K562 (cell line): ENCODE measurements at regions not wholly inside any gene's neighbourhood (a gene's known extent, or its start where the extent isn't known, plus 50 kb on each side); places are given as distances from the start of the nearest gene placed in this dataset.

Source experiments
- ATAC-seq: fragments of 200-7000 bp; cut with Tn5 transposase; 3 replicates; pipeline ENCODE4 v1.9.1; 2020; ENCODE audit warnings: moderate library complexity
- BruUV-seq: library from RNA; stranded (reverse); fragments of 400-500 nt; replicated peaks from 2 replicates; lab custom pipeline; 2021; lab: Mats Ljungman, UMichigan
- CTCF ChIA-PET: fragments of 300-600 bp; formaldehyde crosslinking; extraction: SDS; loops from one replicate; lab custom pipeline; 2021; ENCODE audit warnings: low intra/inter-chr PET ratio; lab: Yijun Ruan, JAX
- POLR2A ChIA-PET: fragments of 300-600, 350-650 bp; sonication (Branson Sonifier 250); formaldehyde crosslinking; extraction: SDS; loops from one replicate; lab custom pipeline; 2021; ENCODE audit warnings: antibody characterized with exemption, inconsistent platforms; lab: Yijun Ruan, JAX
- DNase-seq, 4 experiments: peaks; one replicate each; pipeline versions ENCODE4 v3.0.0 to v3.0.0-alpha.2; 2011 to 2018; ENCODE audit warnings: low spot score in 3 of 4, mixed read lengths in 3 of 4; ENCODE audit errors: extremely low read depth in 1 of 4
- FAIRE-seq: peaks from 2 replicates; lab custom pipeline; 2011; peaks lifted over from hg19 to GRCh38; lab: Jason Lieb, UNC
- H2AFZ ChIP-seq: 2 replicates; pipeline ENCODE4 v1.6.0; 2011; ENCODE audit warnings: low read depth, low read length, control low read depth, inconsistent platforms
- H3K27ac ChIP-seq: fragments of 200-600 bp; 3 replicates; pipeline ENCODE4 v1.8.0; 2011; ENCODE audit warnings: low read depth, mild to moderate bottlenecking, control low read depth, inconsistent platforms, low read length, moderate library complexity, mixed read lengths; ENCODE audit errors: extremely low read depth
- H3K27me3 ChIP-seq, 2 experiments: fragments of 300-600 bp in 1 of 2; 2 replicates in 1 of 2; 3 replicates in 1 of 2; pipeline versions ENCODE4 v1.6.0 to v1.8.0; 2011; ENCODE audit warnings: inconsistent platforms in 2 of 2, low read length in 2 of 2, mild to moderate bottlenecking in 1 of 2, mixed read lengths in 1 of 2, moderate library complexity in 1 of 2; ENCODE audit not compliant: control insufficient read depth in 2 of 2, insufficient read depth in 2 of 2
- H3K36me3 ChIP-seq: fragments of 300-600 bp; 3 replicates; pipeline ENCODE4 v1.8.0; 2011; ENCODE audit warnings: mild to moderate bottlenecking, low read length, inconsistent platforms; ENCODE audit not compliant: control insufficient read depth, insufficient read depth
- H3K4me1 ChIP-seq, 2 experiments: fragments of 200-600 bp in 1 of 2; replicated peaks in 1 of 2; 2 replicates in 1 of 2; 3 replicates in 1 of 2; pipeline versions ENCODE4 v1.5.1 to v1.8.0; 2011; ENCODE audit warnings: inconsistent platforms in 2 of 2, low read length in 2 of 2, mild to moderate bottlenecking in 1 of 2, mixed read lengths in 1 of 2, moderate library complexity in 1 of 2; ENCODE audit not compliant: control insufficient read depth in 2 of 2, insufficient read depth in 2 of 2
- H3K4me2 ChIP-seq: 2 replicates; pipeline ENCODE4 v1.6.1; 2011; ENCODE audit warnings: low read length, control low read depth, inconsistent platforms, mixed read lengths; ENCODE audit not compliant: insufficient read depth
- H3K4me3 ChIP-seq: fragments of 200-600 bp; sonication (generic), shearing (Covaris generic); 2 replicates; pipeline ENCODE4 v1.5.1; 2016; ENCODE audit warnings: control low read depth, inconsistent platforms
- H3K79me2 ChIP-seq: fragments of 200-600 bp; 3 replicates; pipeline ENCODE4 v1.8.0; 2011; ENCODE audit warnings: low read length, inconsistent platforms; ENCODE audit not compliant: control insufficient read depth, insufficient read depth
- H3K9ac ChIP-seq, 2 experiments: 2 replicates each; pipeline versions ENCODE4 v1.6.0 to v1.6.1; 2011; ENCODE audit warnings: low read depth in 2 of 2, low read length in 2 of 2, control low read depth in 1 of 2, inconsistent platforms in 1 of 2, mild to moderate bottlenecking in 1 of 2, mixed read lengths in 1 of 2; ENCODE audit not compliant: insufficient read depth in 1 of 2
- H3K9me1 ChIP-seq: one replicate; pipeline ENCODE4 v1.6.0; 2011; ENCODE audit warnings: inconsistent platforms, mild to moderate bottlenecking, low read length, moderate library complexity; ENCODE audit not compliant: control insufficient read depth, insufficient read depth
- H3K9me3 ChIP-seq: replicated peaks from 2 replicates; pipeline ENCODE4 v1.5.1; 2011; ENCODE audit warnings: low read depth, low read length, inconsistent platforms; ENCODE audit not compliant: control insufficient read depth, insufficient read depth
- H4K20me1 ChIP-seq: replicated peaks from 2 replicates; pipeline ENCODE4 v1.6.1; 2011; ENCODE audit warnings: low read length, inconsistent platforms, mixed read lengths; ENCODE audit not compliant: control insufficient read depth, insufficient read depth
- CTCF ChIP-seq, 3 experiments: IDR thresholded peaks in 2 of 3; conservative IDR thresholded peaks in 1 of 3; 2 replicates each; pipeline ENCODE4 v1.5.1; 2011 to 2012; ENCODE audit warnings: low read length in 3 of 3, mild to moderate bottlenecking in 3 of 3, control low read depth in 2 of 3, improper control_type of control experiment in 1 of 3, inconsistent platforms in 1 of 3, low read depth in 1 of 3, mixed read lengths in 1 of 3, moderate library complexity in 1 of 3; ENCODE audit not compliant: insufficient read depth in 2 of 3
- DDX20 ChIP-seq: fragments of 450-650 bp; IDR thresholded peaks from 2 replicates; pipeline ENCODE4 v1.6.1; 2016; ENCODE audit warnings: missing genetic modification characterization, low read depth, mild to moderate bottlenecking, missing compliant biosample characterization, moderate library complexity
- GTF2E2 ChIP-seq: fragments of 200-800 bp; sonication (Bioruptor generic); IDR thresholded peaks from 2 replicates; pipeline ENCODE4 v1.6.1; 2016; ENCODE audit warnings: missing genetic modification characterization, missing compliant biosample characterization
- MTF1 ChIP-seq: fragments of 250-450 bp; sonication (Bioruptor Pico); IDR thresholded peaks from 2 replicates; pipeline ENCODE4 v1.9.0; 2021; ENCODE audit warnings: moderate library complexity, mild to moderate bottlenecking, inconsistent platforms, borderline replicate concordance
- PCBP1 ChIP-seq: fragments of 200-400 bp; formaldehyde crosslinking; IDR thresholded peaks from 2 replicates; pipeline ENCODE4 v1.6.1; 2018; ENCODE audit warnings: mild to moderate bottlenecking, low read depth, low read length; ENCODE audit not compliant: poor library complexity, severe bottlenecking
- TSHZ1 ChIP-seq: fragments of 250-450 bp; sonication (Bioruptor Pico); IDR thresholded peaks from 2 replicates; pipeline ENCODE4 v1.4.0; 2020; ENCODE audit warnings: mild to moderate bottlenecking, moderate library complexity
- ZNF740 ChIP-seq, 3 experiments: fragments of 200-800 bp in 1 of 3; sonication (Bioruptor generic) in 1 of 3; sonication (generic) in 1 of 3; formaldehyde crosslinking in 1 of 3; IDR thresholded peaks; 2 replicates each; pipeline versions ENCODE4 v1.6.1 to v1.8.0; 2016 to 2022; ENCODE audit warnings: mild to moderate bottlenecking in 2 of 3, missing compliant biosample characterization in 2 of 3, missing genetic modification characterization in 2 of 3, missing genetic modification reagents in 1 of 3
- WGBS: fragments of 100-300 bp; shearing (Covaris generic); methylation state at CpG from one replicate; pipeline ENCODE4 v1.1.6; 2016; ENCODE audit warnings: low coverage, mixed read lengths; ENCODE audit not compliant: insufficient coverage; ENCODE audit errors: missing lambda C conversion rate; 5-methylcytosine and 5-hydroxymethylcytosine counted together
- in situ Hi-C: fragments of 300-500 bp; cut with MboI; formaldehyde crosslinking; loops from 4 replicates; pipeline ENCODE4 v1.15.0; 2018; ENCODE audit warnings: inconsistent platforms, mixed read lengths
- intact Hi-C: fragments of 100-400 bp; cut with micrococcal nuclease; formaldehyde crosslinking; loops from 2 replicates; pipeline ENCODE4 v1.14.2; 2022

- Histone ChIP-seq H2AFZ (no peak overlapping the region), H3K4me3 (no peak overlapping the region), H3K4me2 (no peak overlapping the region), H3K9me1 (no peaks in the 10 kb centered on the region), H3K27me3 (no peaks in the 10 kb centered on the region), H3K27ac (no peak overlapping the region), H3K9me3 (no peaks in the 10 kb centered on the region), H3K79me2 (no peaks in the 10 kb centered on the region), H3K9ac (no peak overlapping the region), H4K20me1 (no peaks in the 10 kb centered on the region), H3K4me1 (no peaks in the 10 kb centered on the region), H3K36me3 (no peaks in the 10 kb centered on the region)
- ATAC-seq = no peak
- 2% methylated on average over 4 of the region's 4 CpGs for WGBS
- in situ Hi-C loops = no loop called here
- BruUV-seq = no TSS peak
- no peak for DNase-seq
- ChIA-PET CTCF (no interaction called here), POLR2A (no interaction called here)
- intact Hi-C loops = no loop called here
- no peak for FAIRE-seq
- TF ChIP-seq CTCF (IDR thresholded peaks at IDR 0.05 in 2 of 3, conservative IDR thresholded peaks at IDR 0.05 in 1 of 3; ENCODE audit: insufficient read depth in 2 of 3, low read depth in 1 of 3, low read length in 3 of 3) (no peak), TSHZ1 (CRISPR knock-in tag) (no peak), PCBP1 (no peak), DDX20 (no peak), ZNF740 (CRISPR knock-in tag; IDR thresholded peaks at IDR 0.05) (no peak), ZNF740 (tag; IDR thresholded peaks at IDR 0.05) (no peak), GTF2E2 (tag) (no peak), MTF1 (CRISPR knock-in tag) (no peak)
These were observed 663.4 kb upstream of the TENM4 start for GRCh38 chr11:80104191-80104590.
